K562 (cell line): ENCODE measurements at regions not wholly inside any gene's neighbourhood (a gene's known extent, or its start where the extent isn't known, plus 50 kb on each side); places are given as distances from the start of the nearest gene placed in this dataset.

Experiments used
- CTCF ChIP-seq, 3 experiments: IDR thresholded peaks in 2 of 3; conservative IDR thresholded peaks in 1 of 3; 2 replicates each; pipeline ENCODE4 v1.5.1; 2011 to 2012; ENCODE audit warnings: low read length in 3 of 3, mild to moderate bottlenecking in 3 of 3, control low read depth in 2 of 3, improper control_type of control experiment in 1 of 3, inconsistent platforms in 1 of 3, low read depth in 1 of 3, mixed read lengths in 1 of 3, moderate library complexity in 1 of 3; ENCODE audit not compliant: insufficient read depth in 2 of 3
- EGR1 ChIP-seq: fragments of 450-650 bp; conservative IDR thresholded peaks from 2 replicates; pipeline ENCODE4 v1.6.1; 2017; ENCODE audit warnings: mild to moderate bottlenecking
- FOXK2 ChIP-seq, 2 experiments: fragments of 450-650 bp; IDR thresholded peaks in 1 of 2; conservative IDR thresholded peaks in 1 of 2; 2 replicates each; pipeline ENCODE4 v1.6.1; 2016; ENCODE audit warnings: low read depth in 2 of 2, mild to moderate bottlenecking in 1 of 2
- POLR2AphosphoS5 ChIP-seq: IDR thresholded peaks from 2 replicates; pipeline ENCODE4 v1.6.1; 2011; ENCODE audit warnings: mild to moderate bottlenecking, low read depth, low read length, moderate library complexity; ENCODE audit not compliant: control insufficient read depth, insufficient read depth
- PRPF4 ChIP-seq: fragments of 200-400 bp; formaldehyde crosslinking; IDR thresholded peaks from one replicate; pipeline ENCODE4 v1.6.1; 2017; ENCODE audit warnings: low read length, low read depth, mild to moderate bottlenecking; ENCODE audit not compliant: insufficient read depth, poor library complexity, severe bottlenecking
- RFX7 ChIP-seq: fragments of 250-450 bp; sonication (Bioruptor Pico); IDR thresholded peaks from 2 replicates; pipeline ENCODE4 v1.5.1; 2021; ENCODE audit warnings: mild to moderate bottlenecking
- SRSF1 ChIP-seq: fragments of 200-400 bp; formaldehyde crosslinking; IDR thresholded peaks from 2 replicates; pipeline ENCODE4 v1.6.1; 2017; ENCODE audit warnings: mild to moderate bottlenecking, low read depth, low read length, moderate library complexity
- TAF1 ChIP-seq: IDR thresholded peaks from 2 replicates; pipeline ENCODE4 v1.6.1; 2011; ENCODE audit warnings: mild to moderate bottlenecking, low read length, moderate library complexity; ENCODE audit not compliant: insufficient read depth, control insufficient read depth, severe bottlenecking; ENCODE audit errors: extremely low read depth
- TF ChIP-seq, protein P1 (sequence below), 3 experiments: fragments of 200-800 bp in 1 of 3; sonication (Bioruptor generic) in 1 of 3; sonication (generic) in 1 of 3; formaldehyde crosslinking in 1 of 3; IDR thresholded peaks; 2 replicates each; pipeline versions ENCODE4 v1.6.1 to v1.8.0; 2016 to 2022; ENCODE audit warnings: mild to moderate bottlenecking in 2 of 3, missing compliant biosample characterization in 2 of 3, missing genetic modification characterization in 2 of 3, missing genetic modification reagents in 1 of 3

DNA sequence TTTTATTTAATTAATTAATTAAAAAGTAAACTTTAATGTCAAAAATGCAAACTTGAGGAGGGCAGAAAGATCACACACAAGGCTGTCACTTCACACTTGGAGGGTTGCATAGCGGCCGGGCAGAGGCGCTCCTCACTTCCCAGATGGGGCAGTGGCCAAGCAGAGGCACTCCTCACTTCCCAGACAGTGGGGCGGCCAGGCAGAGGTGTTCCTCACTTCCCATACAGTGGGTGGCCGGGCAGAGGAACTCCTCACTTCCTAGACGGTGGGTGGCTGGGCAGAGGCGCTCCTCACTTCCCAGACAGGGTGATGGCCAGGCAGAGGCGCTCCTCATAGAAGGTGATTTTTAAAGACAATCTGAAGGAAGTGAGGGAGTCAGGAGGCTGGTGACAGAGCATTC is 277.5 kb downstream of the PDCD6IP start:
- TF ChIP-seq FOXK2 (conservative IDR thresholded peaks at IDR 0.05 in 1 of 2, IDR thresholded peaks at IDR 0.05 in 1 of 2; ENCODE audit: low read depth in 2 of 2), result no peak
- no peak for TF ChIP-seq CTCF (IDR thresholded peaks at IDR 0.05 in 2 of 3, conservative IDR thresholded peaks at IDR 0.05 in 1 of 3; ENCODE audit: insufficient read depth in 2 of 3, low read depth in 1 of 3, low read length in 3 of 3)
- TF ChIP-seq SRSF1, result no peak
- TF ChIP-seq TAF1, result no peak
- TF ChIP-seq, protein P1, sequence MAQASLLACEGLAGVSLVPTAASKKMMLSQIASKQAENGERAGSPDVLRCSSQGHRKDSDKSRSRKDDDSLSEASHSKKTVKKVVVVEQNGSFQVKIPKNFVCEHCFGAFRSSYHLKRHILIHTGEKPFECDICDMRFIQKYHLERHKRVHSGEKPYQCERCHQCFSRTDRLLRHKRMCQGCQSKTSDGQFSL (CRISPR knock-in tag; IDR thresholded peaks at IDR 0.05), result no peak
- TF ChIP-seq, protein P1 (tag; IDR thresholded peaks at IDR 0.05), result no peak
- TF ChIP-seq EGR1, result no peak
- TF ChIP-seq PRPF4, result no peak
- TF ChIP-seq POLR2AphosphoS5, result no peak
- no peak for TF ChIP-seq RFX7 (CRISPR knock-in tag)
